ENCODE measurements at regions not wholly inside any gene's neighbourhood (a gene's known extent, or its start where the extent isn't known, plus 50 kb on each side); places are given as distances from the start of the nearest gene placed in this dataset.

- DNase-seq (ENCODE audit: low read depth), result no peak
- TF ChIP-seq MAX (IDR thresholded peaks at IDR 0.05; ENCODE audit: low read depth, low read length) (no peak), CTCF (IDR thresholded peaks at IDR 0.05; ENCODE audit: low read depth, low read length) (no peak), MYC (IDR thresholded peaks at IDR 0.05; ENCODE audit: low read depth, low read length) (no peak), POLR2A (IDR thresholded peaks at IDR 0.05; ENCODE audit: extremely low read depth, insufficient read length) (no peak)
- H3K4me3 ChIP-seq (ENCODE audit: low read depth, low read length), result no peak overlapping the region
Observed at GRCh38 chrX:53738370-53738906, 51.9 kb upstream of the HUWE1 start.

Data from NB4 (cell line).